Neural cell (in vitro differentiated cells): ENCODE measurements at regions not wholly inside any gene's neighbourhood (a gene's known extent, or its start where the extent isn't known, plus 50 kb on each side); places are given as distances from the start of the nearest gene placed in this dataset.

ENCODE experiments used
- H2AFZ ChIP-seq: fragments of 200-600, 300-800 bp; sonication (generic), shearing (Covaris generic); 2 replicates; pipeline ENCODE4 v1.6.0; 2014; ENCODE audit warnings: low read depth, mild to moderate bottlenecking, antibody characterized with exemption, low read length, moderate library complexity
- H3F3A ChIP-seq: fragments of 200-600 bp; shearing (Covaris generic); 2 replicates; pipeline ENCODE4 v1.6.1; 2016; ENCODE audit warnings: mild to moderate bottlenecking, moderate library complexity, mixed read lengths, antibody characterized with exemption, low read length; ENCODE audit not compliant: insufficient read depth, poor library complexity, severe bottlenecking
- H3K27ac ChIP-seq: fragments of 200-600, 300-800 bp; sonication (generic), shearing (Covaris generic); 2 replicates; pipeline ENCODE4 v1.5.1; 2014; ENCODE audit warnings: mild to moderate bottlenecking, low read length, moderate library complexity
- H3K27me3 ChIP-seq: fragments of 300-800, 200-600 bp; sonication (generic), shearing (Covaris generic); 2 replicates; pipeline ENCODE4 v1.6.0; 2014; ENCODE audit warnings: mild to moderate bottlenecking, low read depth, low read length, moderate library complexity; ENCODE audit not compliant: insufficient read depth
- H3K36me3 ChIP-seq: fragments of 300-800, 200-600 bp; sonication (generic), shearing (Covaris generic); 2 replicates; pipeline ENCODE4 v1.5.1; 2014; ENCODE audit warnings: mild to moderate bottlenecking, antibody characterized with exemption, low read length, moderate library complexity; ENCODE audit not compliant: insufficient read depth
- H3K4me2 ChIP-seq: fragments of 300-800, 200-600 bp; sonication (generic), shearing (Covaris generic); 2 replicates; pipeline ENCODE4 v1.6.0; 2014; ENCODE audit warnings: mild to moderate bottlenecking, low read length
- H3K4me3 ChIP-seq: fragments of 300-800, 200-600 bp; sonication (generic), shearing (Covaris generic); 2 replicates; pipeline ENCODE4 v1.5.1; 2014; ENCODE audit warnings: mild to moderate bottlenecking, low read length, moderate library complexity
- H3K79me2 ChIP-seq: fragments of 200-600 bp; shearing (Covaris generic); replicated peaks from 2 replicates; pipeline ENCODE4 v1.6.0; 2014; ENCODE audit warnings: mild to moderate bottlenecking, low read length, moderate library complexity; ENCODE audit not compliant: insufficient read depth
- H3K9ac ChIP-seq: fragments of 300-800, 200-600 bp; sonication (generic), shearing (Covaris generic); 2 replicates; pipeline ENCODE4 v1.6.1; 2016; ENCODE audit warnings: mild to moderate bottlenecking, low read length, mixed read lengths
- H3K9me2 ChIP-seq: fragments of 200-600 bp; shearing (Covaris generic); 2 replicates; pipeline ENCODE4 v1.6.1; 2016; ENCODE audit warnings: mild to moderate bottlenecking, low read length, mixed read lengths; ENCODE audit not compliant: insufficient read depth
- H3K9me3 ChIP-seq: fragments of 200-600, 300-800 bp; sonication (generic), shearing (Covaris generic); 2 replicates; pipeline ENCODE4 v1.6.1; 2016; ENCODE audit warnings: mild to moderate bottlenecking, mixed run types, low read length, moderate library complexity, mixed read lengths
- H4K20me1 ChIP-seq: fragments of 200-600 bp; shearing (Covaris generic); 2 replicates; pipeline ENCODE4 v1.6.1; 2016; ENCODE audit warnings: mild to moderate bottlenecking, mixed run types; ENCODE audit not compliant: insufficient read depth
- CTCF ChIP-seq: fragments of 450-650 bp; IDR thresholded peaks from 2 replicates; pipeline ENCODE4 v1.5.1; 2014; ENCODE audit warnings: antibody characterized with exemption, mild to moderate bottlenecking, moderate library complexity; ENCODE audit not compliant: poor library complexity, severe bottlenecking
- EP300 ChIP-seq: fragments of 450-650 bp; conservative IDR thresholded peaks from 2 replicates; pipeline ENCODE4 v1.6.1; 2014; ENCODE audit warnings: antibody characterized with exemption, mild to moderate bottlenecking, moderate library complexity; ENCODE audit not compliant: poor library complexity, severe bottlenecking
- EZH2 ChIP-seq: fragments of 200-600, 300-800 bp; shearing (Covaris generic), sonication (generic); IDR thresholded peaks from 2 replicates; pipeline ENCODE4 v1.6.1; 2014; ENCODE audit warnings: antibody characterized with exemption, low read length, borderline replicate concordance, mild to moderate bottlenecking; ENCODE audit not compliant: insufficient read depth, poor library complexity, severe bottlenecking
- MXI1 ChIP-seq: fragments of 450-650 bp; conservative IDR thresholded peaks from 2 replicates; pipeline ENCODE4 v1.6.1; 2014; ENCODE audit warnings: antibody characterized with exemption, mild to moderate bottlenecking; ENCODE audit not compliant: poor library complexity, severe bottlenecking
- POLR2AphosphoS5 ChIP-seq: IDR thresholded peaks from 2 replicates; pipeline ENCODE4 v1.6.1; 2012
- RAD21 ChIP-seq: fragments of 450-650 bp; conservative IDR thresholded peaks from 2 replicates; pipeline ENCODE4 v1.6.1; 2014; ENCODE audit warnings: antibody characterized with exemption, mild to moderate bottlenecking, moderate library complexity
- REST ChIP-seq: IDR thresholded peaks from 2 replicates; pipeline ENCODE4 v1.6.1; 2012; ENCODE audit warnings: borderline replicate concordance
- SMC3 ChIP-seq: fragments of 450-650 bp; conservative IDR thresholded peaks from 2 replicates; pipeline ENCODE4 v1.6.1; 2014; ENCODE audit warnings: antibody characterized with exemption, mild to moderate bottlenecking, moderate library complexity; ENCODE audit not compliant: poor library complexity
- TAF1 ChIP-seq: IDR thresholded peaks from 2 replicates; pipeline ENCODE4 v1.6.1; 2012; ENCODE audit warnings: low read depth

- Histone ChIP-seq H3K36me3 (no peaks in the 10 kb centered on the region), H3K9me3 (no peaks in the 10 kb centered on the region), H4K20me1 (no peaks in the 10 kb centered on the region), H3K79me2 (no peaks in the 10 kb centered on the region), H2AFZ (no peak overlapping the region), H3K27ac (no peak overlapping the region), H3K27me3 (no peaks in the 10 kb centered on the region), H3F3A (no peaks in the 10 kb centered on the region), H3K9ac (no peak overlapping the region), H3K9me2 (no peaks in the 10 kb centered on the region), H3K4me2 (no peak overlapping the region), H3K4me3 (no peak overlapping the region)
- TF ChIP-seq TAF1, result no peak
- no peak for TF ChIP-seq REST
- no peak for TF ChIP-seq EP300
- no peak for TF ChIP-seq POLR2AphosphoS5
- TF ChIP-seq SMC3, result no peak
- TF ChIP-seq RAD21, result no peak
- TF ChIP-seq EZH2, result no peak
Observed at GRCh38 chr12:77754086-77754485, 76.6 kb upstream of the NAV3 start.

- Histone ChIP-seq H3K9me2 (no peaks in the 10 kb centered on the region), H3K9me3 (no peaks in the 10 kb centered on the region), H4K20me1 (no peaks in the 10 kb centered on the region), H2AFZ (no peak overlapping the region), H3F3A (no peaks in the 10 kb centered on the region), H3K9ac (no peak overlapping the region), H3K36me3 (no peaks in the 10 kb centered on the region), H3K4me3 (no peak overlapping the region), H3K4me2 (no peak overlapping the region), H3K27me3 (no peaks in the 10 kb centered on the region), H3K79me2 (no peaks in the 10 kb centered on the region), H3K27ac (no peak overlapping the region)
- TF ChIP-seq TAF1, result no peak
- TF ChIP-seq EZH2, result no peak
- TF ChIP-seq CTCF, result no peak
Observed at GRCh38 chr12:77751939-77752338, 78.8 kb upstream of the NAV3 start.

GRCh38 chr12:77746096-77746495, 84.6 kb upstream of the NAV3 start:
- Histone ChIP-seq H2AFZ (no peak overlapping the region), H3K4me2 (no peak overlapping the region), H3K9me2 (no peaks in the 10 kb centered on the region), H3K9me3 (no peaks in the 10 kb centered on the region), H3K36me3 (no peaks in the 10 kb centered on the region), H3F3A (no peaks in the 10 kb centered on the region), H3K27me3 (no peaks in the 10 kb centered on the region), H3K9ac (no peak overlapping the region), H3K79me2 (no peaks in the 10 kb centered on the region), H4K20me1 (no peaks in the 10 kb centered on the region), H3K27ac (no peak overlapping the region), H3K4me3 (no peak overlapping the region)
- TF ChIP-seq REST, result no peak
- TF ChIP-seq TAF1, result no peak
- no peak for TF ChIP-seq EZH2
- TF ChIP-seq SMC3, result no peak
- TF ChIP-seq CTCF, result no peak
- TF ChIP-seq MXI1, result no peak
- no peak for TF ChIP-seq RAD21
